GM23248 (cell line): ENCODE measurements at regions not wholly inside any gene's neighbourhood (a gene's known extent, or its start where the extent isn't known, plus 50 kb on each side); places are given as distances from the start of the nearest gene placed in this dataset.

Experiments
- DNase-seq: peaks from one replicate; pipeline ENCODE4 v3.0.0-alpha.2; 2015
- H2AFZ ChIP-seq: fragments of 200-600 bp; sonication (generic); 2 replicates; pipeline ENCODE4 v1.6.1; 2016; ENCODE audit warnings: antibody characterized with exemption
- H3F3A ChIP-seq: fragments of 200-600 bp; sonication (generic); 2 replicates; pipeline ENCODE4 v1.6.1; 2016; ENCODE audit warnings: mild to moderate bottlenecking, antibody characterized with exemption, mixed run types; ENCODE audit not compliant: insufficient read depth
- H3K27ac ChIP-seq: fragments of 200-600 bp; sonication (generic); 2 replicates; pipeline ENCODE4 v1.5.1; 2016; ENCODE audit warnings: mild to moderate bottlenecking
- H3K27me3 ChIP-seq: fragments of 200-600 bp; sonication (generic); replicated peaks from 2 replicates; pipeline ENCODE4 v1.6.1; 2016; ENCODE audit warnings: mild to moderate bottlenecking; ENCODE audit not compliant: insufficient read depth
- H3K36me3 ChIP-seq: fragments of 200-600 bp; sonication (generic); 2 replicates; pipeline ENCODE4 v1.6.1; 2016; ENCODE audit warnings: low read depth, mild to moderate bottlenecking
- H3K4me1 ChIP-seq: fragments of 200-600 bp; sonication (generic); 2 replicates; pipeline ENCODE4 v1.6.1; 2016; ENCODE audit warnings: mild to moderate bottlenecking; ENCODE audit not compliant: insufficient read depth
- H3K4me2 ChIP-seq: fragments of 200-600 bp; sonication (generic); one replicate; pipeline ENCODE4 v1.6.1; 2016; ENCODE audit warnings: mild to moderate bottlenecking; ENCODE audit not compliant: unreplicated experiment
- H3K4me3 ChIP-seq: fragments of 200-600 bp; sonication (generic); 2 replicates; pipeline ENCODE4 v1.5.1; 2016; ENCODE audit warnings: mild to moderate bottlenecking
- H3K79me2 ChIP-seq: fragments of 200-600 bp; sonication (generic); 2 replicates; pipeline ENCODE4 v1.6.1; 2016; ENCODE audit warnings: mild to moderate bottlenecking; ENCODE audit not compliant: insufficient read depth
- H3K9ac ChIP-seq: fragments of 200-600 bp; sonication (generic); 2 replicates; pipeline ENCODE4 v1.6.1; 2016; ENCODE audit warnings: mild to moderate bottlenecking
- H3K9me2 ChIP-seq: fragments of 200-600 bp; sonication (generic); 2 replicates; pipeline ENCODE4 v1.6.1; 2016; ENCODE audit warnings: mixed run types, mild to moderate bottlenecking, moderate library complexity; ENCODE audit not compliant: insufficient read depth
- H3K9me3 ChIP-seq: fragments of 200-600 bp; sonication (generic); one replicate; pipeline ENCODE4 v1.6.1; 2017; ENCODE audit warnings: low read depth
- H4K20me1 ChIP-seq: fragments of 200-600 bp; sonication (generic); 2 replicates; pipeline ENCODE4 v1.6.0; 2016; ENCODE audit not compliant: insufficient read depth
- EZH2 ChIP-seq: fragments of 200-600 bp; sonication (generic); IDR thresholded peaks from 2 replicates; pipeline ENCODE4 v1.6.1; 2018; ENCODE audit warnings: antibody characterized with exemption, mild to moderate bottlenecking; ENCODE audit not compliant: insufficient read depth, poor library complexity, severe bottlenecking
- EZH2phosphoT487 ChIP-seq: fragments of 200-600 bp; sonication (generic); IDR thresholded peaks from 2 replicates; pipeline ENCODE4 v1.6.1; 2018; ENCODE audit warnings: antibody characterized with exemption, moderate library complexity, mild to moderate bottlenecking, low read depth; ENCODE audit not compliant: insufficient read depth
- WGBS, 2 experiments: methylation state at CpG; one replicate each; pipeline ENCODE4 v1.1.6; 2015 to 2017; ENCODE audit warnings: low lambda C conversion rate in 2 of 2, low coverage in 1 of 2; ENCODE audit errors: missing lambda C conversion rate in 2 of 2; 5-methylcytosine and 5-hydroxymethylcytosine counted together
- in situ Hi-C: fragments of 300-500 bp; cut with MboI; formaldehyde crosslinking; loops from 2 replicates; pipeline ENCODE4 v1.15.0; 2020

DNA sequence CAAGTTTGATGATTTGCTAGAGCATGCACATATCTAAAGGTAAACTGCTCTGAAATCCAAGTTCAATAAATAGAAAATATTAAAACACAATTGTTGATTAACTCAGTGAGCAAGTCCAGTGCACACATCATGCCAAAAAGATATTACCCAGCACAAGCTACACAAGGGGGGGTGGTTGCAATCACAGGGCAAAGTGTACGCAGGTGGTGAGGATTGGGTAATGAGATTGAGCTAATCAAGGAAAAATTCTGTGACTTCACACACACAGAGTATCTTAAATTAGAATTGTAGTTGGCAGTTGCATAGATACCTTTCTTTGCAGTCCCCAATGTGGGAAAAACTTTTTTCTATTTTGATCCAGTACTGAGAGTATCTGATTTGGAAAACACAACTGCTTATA lies 156.1 kb upstream of the NTRK2 start:
- in situ Hi-C loops, result no loop called here
- H3K4me2 ChIP-seq, result no peak overlapping the region
- TF ChIP-seq EZH2phosphoT487, result no peak
- no peak for TF ChIP-seq EZH2

GRCh38 chr9:84513979-84514378 lies 155.6 kb upstream of the NTRK2 start:
- H3F3A ChIP-seq, result no peaks in the 10 kb centered on the region
- in situ Hi-C loops, result no loop called here
- no peak overlapping the region for H3K9ac ChIP-seq
- no peak for DNase-seq
- H4K20me1 ChIP-seq, result no peaks in the 10 kb centered on the region
- no peaks in the 10 kb centered on the region for H3K79me2 ChIP-seq
- TF ChIP-seq EZH2phosphoT487 (no peak), EZH2 (no peak)
- no peak overlapping the region for H2AFZ ChIP-seq
- 59 to 77% methylated on average over 2 of the region's 2 CpGs for WGBS, 2 experiments
- H3K36me3 ChIP-seq, result no peaks in the 10 kb centered on the region
- H3K9me3 ChIP-seq, result no peaks in the 10 kb centered on the region
- H3K4me3 ChIP-seq, result no peak overlapping the region
- H3K4me2 ChIP-seq, result no peak overlapping the region
- no peak overlapping the region for H3K27ac ChIP-seq
- H3K27me3 ChIP-seq, result no peaks in the 10 kb centered on the region
- H3K4me1 ChIP-seq, result no peaks in the 10 kb centered on the region
- H3K9me2 ChIP-seq, result no peaks in the 10 kb centered on the region

More for the DNA sequence above, 156.1 kb upstream of the NTRK2 start:
- H3K36me3 ChIP-seq, result no peaks in the 10 kb centered on the region
- DNase-seq, result no peak
- H2AFZ ChIP-seq, result no peak overlapping the region
- no peaks in the 10 kb centered on the region for H3F3A ChIP-seq
- no peaks in the 10 kb centered on the region for H3K79me2 ChIP-seq
- H3K9ac ChIP-seq, result no peak overlapping the region
- WGBS, 2 experiments, result 64 to 70% methylated on average over 1 of the region's 1 CpG
- H4K20me1 ChIP-seq, result no peaks in the 10 kb centered on the region
- H3K4me1 ChIP-seq, result no peaks in the 10 kb centered on the region
- H3K9me3 ChIP-seq, result no peaks in the 10 kb centered on the region
- H3K27me3 ChIP-seq, result no peaks in the 10 kb centered on the region
- no peak overlapping the region for H3K4me3 ChIP-seq
- H3K9me2 ChIP-seq, result no peaks in the 10 kb centered on the region
- no peak overlapping the region for H3K27ac ChIP-seq

DNA sequence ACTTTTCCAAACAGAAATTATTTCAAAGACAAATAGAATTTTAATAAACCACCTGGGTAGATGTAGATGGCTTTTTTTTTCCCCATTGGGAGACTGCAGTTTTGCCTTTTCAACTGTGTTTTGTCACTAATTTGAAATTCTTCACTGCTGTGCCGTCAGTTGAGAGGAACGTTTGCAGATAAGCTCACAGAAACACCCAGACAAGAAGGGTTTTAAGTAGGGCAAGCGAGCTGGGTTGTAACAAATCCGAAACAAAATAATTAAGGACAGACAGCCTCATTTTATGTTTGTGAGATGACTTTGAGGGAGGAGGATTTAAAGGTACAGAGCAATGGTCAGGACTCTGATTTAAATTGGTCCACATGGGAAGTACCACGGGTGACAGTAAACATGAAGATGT lies 155.1 kb upstream of the NTRK2 start:
- no peak overlapping the region for H3K4me3 ChIP-seq
- no peak for TF ChIP-seq EZH2
- no peak for TF ChIP-seq EZH2phosphoT487
- no peaks in the 10 kb centered on the region for H3K9me3 ChIP-seq
- no peak overlapping the region for H3K4me2 ChIP-seq
- H2AFZ ChIP-seq, result no peak overlapping the region
- DNase-seq, result no peak
- no peaks in the 10 kb centered on the region for H3K4me1 ChIP-seq
- H3K27ac ChIP-seq, result no peak overlapping the region
- in situ Hi-C loops, result no loop called here
- H3K9me2 ChIP-seq, result no peaks in the 10 kb centered on the region
- H3K36me3 ChIP-seq, result no peaks in the 10 kb centered on the region
- no peaks in the 10 kb centered on the region for H4K20me1 ChIP-seq
- H3K9ac ChIP-seq, result no peak overlapping the region
- 1 to 2% methylated on average over 5 of the region's 5 CpGs for WGBS, 2 experiments
- no peaks in the 10 kb centered on the region for H3K79me2 ChIP-seq
- H3F3A ChIP-seq, result no peaks in the 10 kb centered on the region
- no peaks in the 10 kb centered on the region for H3K27me3 ChIP-seq

- no peaks in the 10 kb centered on the region for H4K20me1 ChIP-seq
- in situ Hi-C loops, result no loop called here
These were observed 152.5 kb upstream of the NTRK2 start for GRCh38 chr9:84517026-84517425.

DNA sequence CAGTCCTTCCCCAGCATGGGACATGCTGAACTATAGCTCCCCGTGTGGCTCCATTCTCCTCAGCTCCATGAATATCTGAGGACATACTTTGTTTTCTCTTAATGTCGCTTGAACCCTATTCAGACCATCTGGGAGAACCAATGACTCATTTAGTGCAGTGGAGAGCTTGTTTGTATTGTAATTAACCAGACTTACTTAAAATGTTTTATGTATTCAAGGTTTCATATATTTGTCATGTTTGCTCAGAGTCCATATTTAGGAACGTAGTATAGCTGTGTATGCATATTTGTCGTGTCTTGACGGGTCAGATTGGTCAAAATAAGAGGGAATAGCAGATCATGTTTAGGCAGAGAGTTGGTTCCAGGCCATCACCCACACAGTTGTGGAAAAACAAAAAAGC lies 150.1 kb upstream of the NTRK2 start:
- Histone ChIP-seq H2AFZ (no peak overlapping the region), H3K27me3 (no peaks in the 10 kb centered on the region), H3K4me1 (no peaks in the 10 kb centered on the region), H3F3A (no peaks in the 10 kb centered on the region), H3K4me3 (no peak overlapping the region), H3K36me3 (no peaks in the 10 kb centered on the region), H3K9me2 (no peaks in the 10 kb centered on the region), H4K20me1 (no peaks in the 10 kb centered on the region), H3K9me3 (no peaks in the 10 kb centered on the region), H3K4me2 (no peak overlapping the region), H3K79me2 (no peaks in the 10 kb centered on the region), H3K9ac (no peak overlapping the region), H3K27ac (no peak overlapping the region)
- no peak for DNase-seq
- in situ Hi-C loops, result no loop called here
- WGBS, 2 experiments, result 62 to 70% methylated on average over 5 of the region's 5 CpGs
- TF ChIP-seq EZH2 (no peak), EZH2phosphoT487 (no peak)

More at GRCh38 chr9:84517026-84517425, 152.5 kb upstream of the NTRK2 start:
- H3K9ac ChIP-seq, result no peak overlapping the region
- H3K4me1 ChIP-seq, result no peaks in the 10 kb centered on the region
- H3K27ac ChIP-seq, result no peak overlapping the region
- 56 to 61% methylated on average over 5 of the region's 5 CpGs for WGBS, 2 experiments
- DNase-seq, result no peak
- H2AFZ ChIP-seq, result no peak overlapping the region
- H3K9me2 ChIP-seq, result no peaks in the 10 kb centered on the region
- no peaks in the 10 kb centered on the region for H3K27me3 ChIP-seq
- H3K4me3 ChIP-seq, result no peak overlapping the region
- H3K36me3 ChIP-seq, result no peaks in the 10 kb centered on the region
- H3K9me3 ChIP-seq, result no peaks in the 10 kb centered on the region
- H3K4me2 ChIP-seq, result no peak overlapping the region
- H3K79me2 ChIP-seq, result no peaks in the 10 kb centered on the region
- TF ChIP-seq EZH2phosphoT487 (no peak), EZH2 (no peak)
- H3F3A ChIP-seq, result no peaks in the 10 kb centered on the region
